ENCODE measurements at regions not wholly inside any gene's neighbourhood (a gene's known extent, or its start where the extent isn't known, plus 50 kb on each side); places are given as distances from the start of the nearest gene placed in this dataset.
"Not testable (repeated sequence)": the region's sequence is repeated elsewhere in the genome, so short reads cannot be mapped to it uniquely, and the experiment has no call there.

- Histone ChIP-seq H3K27ac (no peak overlapping the region), H3K9me3 (no peaks in the 10 kb centered on the region), H3K4me2 (no peak overlapping the region), H3K4me1 (no peaks in the 10 kb centered on the region), H3K4me3 (no peak overlapping the region)
- WGBS (ENCODE audit: missing lambda C conversion rate): 57% methylated on average over 3 of the region's 3 CpGs
- DNase-seq (ENCODE audit: low read depth in 1 of 2, low spot score in 1 of 2) (no peak), FAIRE-seq (no peak), ATAC-seq (no peak)
- ChIA-PET CTCF (interaction anchor here (0.9 kb wide), 1 partner anchor 11 kb away, joined by 4 read pairs; no protein-coding TSS in a partner anchor), POLR2A (no interaction called here)
- TF ChIP-seq JUN (IDR thresholded peaks at IDR 0.05) (no peak), MYC (IDR thresholded peaks at IDR 0.05; ENCODE audit: borderline replicate concordance, low read length) (no peak), FOXS1 (CRISPR knock-in tag; IDR thresholded peaks at IDR 0.05) (no peak), RAD21 (conservative IDR thresholded peaks at IDR 0.05 in 1 of 2, IDR thresholded peaks at IDR 0.05 in 1 of 2) (no peak), CBX8 (IDR thresholded peaks at IDR 0.05) (no peak), EHF (CRISPR knock-in tag; IDR thresholded peaks at IDR 0.05) (no peak), ATOH8 (CRISPR knock-in tag; IDR thresholded peaks at IDR 0.05; ENCODE audit: low read depth) (no peak)
These were observed 446.6 kb downstream of the PTPRU start for GRCh38 chr1:29682919-29683295.

DNA sequence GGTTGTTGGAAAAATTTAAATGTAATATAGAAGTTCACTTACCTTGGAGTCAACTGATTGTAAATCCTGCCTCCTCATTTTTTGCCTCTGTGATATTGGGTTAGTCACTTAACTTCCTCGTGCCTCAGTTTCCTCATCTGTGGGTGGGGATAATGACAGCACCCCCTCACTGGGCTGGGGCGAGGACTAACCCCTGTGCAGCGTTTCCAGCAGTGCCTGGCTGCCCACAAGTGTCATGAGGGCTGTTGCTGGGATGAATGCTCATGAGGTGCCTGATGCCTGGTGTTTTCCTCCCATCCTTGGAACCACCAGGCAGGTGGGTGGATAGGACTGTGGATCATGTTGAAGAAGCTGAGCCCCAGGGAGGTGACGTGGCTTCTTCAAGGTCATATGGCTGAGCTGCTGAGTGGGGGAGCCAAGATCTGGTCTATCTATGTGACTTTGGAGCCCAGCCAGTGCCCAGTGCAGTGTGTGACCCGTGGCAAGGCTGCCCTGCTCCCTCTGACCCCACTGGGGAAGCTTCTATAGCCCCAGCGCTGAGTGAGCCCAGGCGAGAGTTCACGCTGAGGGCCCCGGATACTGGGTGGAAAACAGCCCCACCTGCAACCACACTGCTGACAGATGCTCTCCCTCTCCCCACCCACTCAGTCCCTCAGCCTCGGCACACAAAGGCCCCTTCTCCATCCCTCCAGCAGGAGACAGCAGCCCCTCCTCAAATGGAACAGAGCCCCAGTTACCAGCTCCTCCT, 446.0 kb downstream of the PTPRU start:
- Histone ChIP-seq H3K9me3 (no peaks in the 10 kb centered on the region), H3K4me2 (no peak overlapping the region), H3K4me3 (no peak overlapping the region), H3K27ac (no peak overlapping the region), H3K4me1 (no peaks in the 10 kb centered on the region)
- ATAC-seq (no peak), DNase-seq (ENCODE audit: low read depth in 1 of 2, low spot score in 1 of 2) (no peak), FAIRE-seq (no peak)
- CTCF ChIA-PET: interaction anchor here (0.9 kb wide), 1 partner anchor 12 kb away, joined by 4 read pairs; no protein-coding TSS in a partner anchor
- TF ChIP-seq HDAC2 (IDR thresholded peaks at IDR 0.05): no peak
- TF ChIP-seq ZNF302 (CRISPR knock-in tag; IDR thresholded peaks at IDR 0.05): no peak
- no peak for TF ChIP-seq MAFK (IDR thresholded peaks at IDR 0.05; ENCODE audit: partially characterized antibody)
- POLR2A ChIA-PET: no interaction called here
- WGBS (ENCODE audit: missing lambda C conversion rate): 47% methylated on average over 7 of the region's 10 CpGs

- FAIRE-seq; H3K27ac ChIP-seq; H3K4me3 ChIP-seq; POLR2A ChIA-PET; DNase-seq (ENCODE audit: low read depth in 1 of 2, low spot score in 1 of 2); H3K4me2 ChIP-seq; CTCF ChIA-PET; H3K4me1 ChIP-seq; H3K9me3 ChIP-seq; ATAC-seq: not testable (repeated sequence)
- WGBS (ENCODE audit: missing lambda C conversion rate): 66% methylated on average over 5 of the region's 6 CpGs
These were observed 445.1 kb downstream of the PTPRU start for GRCh38 chr1:29681416-29681815.

GRCh38 chr1:29679828-29680558, 443.7 kb downstream of the PTPRU start:
- H3K27ac ChIP-seq: no peak overlapping the region
- DNase-seq (ENCODE audit: low read depth in 1 of 2, low spot score in 1 of 2) (no peak), FAIRE-seq (no peak), ATAC-seq (no peak)
- no peak overlapping the region for H3K4me2 ChIP-seq
- no peaks in the 10 kb centered on the region for H3K4me1 ChIP-seq
- ChIA-PET CTCF (no interaction called here), POLR2A (no interaction called here)
- H3K4me3 ChIP-seq: no peak overlapping the region
- H3K9me3 ChIP-seq: no peaks in the 10 kb centered on the region
- WGBS (ENCODE audit: missing lambda C conversion rate): 31% methylated on average over 7 of the region's 11 CpGs
- TF ChIP-seq ZNF302 (CRISPR knock-in tag; IDR thresholded peaks at IDR 0.05) (no peak), TP53 (CRISPR knock-in tag; IDR thresholded peaks at IDR 0.05) (no peak), PBX3 (IDR thresholded peaks at IDR 0.05) (no peak), CHD2 (IDR thresholded peaks at IDR 0.05; ENCODE audit: low read length, partially characterized antibody) (no peak), NR3C1 (IDR thresholded peaks at IDR 0.05) (no peak), USF2 (IDR thresholded peaks at IDR 0.05) (no peak), BHLHE40 (IDR thresholded peaks at IDR 0.05; ENCODE audit: low read depth, low read length) (no peak), RFX5 (IDR thresholded peaks at IDR 0.05) (no peak), TFCP2L1 (CRISPR knock-in tag; IDR thresholded peaks at IDR 0.05) (no peak)
- TF ChIP-seq, protein P1, sequence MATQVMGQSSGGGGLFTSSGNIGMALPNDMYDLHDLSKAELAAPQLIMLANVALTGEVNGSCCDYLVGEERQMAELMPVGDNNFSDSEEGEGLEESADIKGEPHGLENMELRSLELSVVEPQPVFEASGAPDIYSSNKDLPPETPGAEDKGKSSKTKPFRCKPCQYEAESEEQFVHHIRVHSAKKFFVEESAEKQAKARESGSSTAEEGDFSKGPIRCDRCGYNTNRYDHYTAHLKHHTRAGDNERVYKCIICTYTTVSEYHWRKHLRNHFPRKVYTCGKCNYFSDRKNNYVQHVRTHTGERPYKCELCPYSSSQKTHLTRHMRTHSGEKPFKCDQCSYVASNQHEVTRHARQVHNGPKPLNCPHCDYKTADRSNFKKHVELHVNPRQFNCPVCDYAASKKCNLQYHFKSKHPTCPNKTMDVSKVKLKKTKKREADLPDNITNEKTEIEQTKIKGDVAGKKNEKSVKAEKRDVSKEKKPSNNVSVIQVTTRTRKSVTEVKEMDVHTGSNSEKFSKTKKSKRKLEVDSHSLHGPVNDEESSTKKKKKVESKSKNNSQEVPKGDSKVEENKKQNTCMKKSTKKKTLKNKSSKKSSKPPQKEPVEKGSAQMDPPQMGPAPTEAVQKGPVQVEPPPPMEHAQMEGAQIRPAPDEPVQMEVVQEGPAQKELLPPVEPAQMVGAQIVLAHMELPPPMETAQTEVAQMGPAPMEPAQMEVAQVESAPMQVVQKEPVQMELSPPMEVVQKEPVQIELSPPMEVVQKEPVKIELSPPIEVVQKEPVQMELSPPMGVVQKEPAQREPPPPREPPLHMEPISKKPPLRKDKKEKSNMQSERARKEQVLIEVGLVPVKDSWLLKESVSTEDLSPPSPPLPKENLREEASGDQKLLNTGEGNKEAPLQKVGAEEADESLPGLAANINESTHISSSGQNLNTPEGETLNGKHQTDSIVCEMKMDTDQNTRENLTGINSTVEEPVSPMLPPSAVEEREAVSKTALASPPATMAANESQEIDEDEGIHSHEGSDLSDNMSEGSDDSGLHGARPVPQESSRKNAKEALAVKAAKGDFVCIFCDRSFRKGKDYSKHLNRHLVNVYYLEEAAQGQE (IDR thresholded peaks at IDR 0.05): no peak
- TF ChIP-seq, protein P2, sequence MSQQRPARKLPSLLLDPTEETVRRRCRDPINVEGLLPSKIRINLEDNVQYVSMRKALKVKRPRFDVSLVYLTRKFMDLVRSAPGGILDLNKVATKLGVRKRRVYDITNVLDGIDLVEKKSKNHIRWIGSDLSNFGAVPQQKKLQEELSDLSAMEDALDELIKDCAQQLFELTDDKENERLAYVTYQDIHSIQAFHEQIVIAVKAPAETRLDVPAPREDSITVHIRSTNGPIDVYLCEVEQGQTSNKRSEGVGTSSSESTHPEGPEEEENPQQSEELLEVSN (IDR thresholded peaks at IDR 0.05; ENCODE audit: borderline replicate concordance, low read depth): no peak
